HK-2 (cell line): ENCODE measurements at regions not wholly inside any gene's neighbourhood (a gene's known extent, or its start where the extent isn't known, plus 50 kb on each side); places are given as distances from the start of the nearest gene placed in this dataset.
"Not testable (repeated sequence)": the region's sequence is repeated elsewhere in the genome, so short reads cannot be mapped to it uniquely, and the experiment has no call there.

Experiments
- DNase-seq: peaks from one replicate; pipeline ENCODE4 v3.0.0-alpha.2; 2018; ENCODE audit not compliant: unreplicated experiment

DNA sequence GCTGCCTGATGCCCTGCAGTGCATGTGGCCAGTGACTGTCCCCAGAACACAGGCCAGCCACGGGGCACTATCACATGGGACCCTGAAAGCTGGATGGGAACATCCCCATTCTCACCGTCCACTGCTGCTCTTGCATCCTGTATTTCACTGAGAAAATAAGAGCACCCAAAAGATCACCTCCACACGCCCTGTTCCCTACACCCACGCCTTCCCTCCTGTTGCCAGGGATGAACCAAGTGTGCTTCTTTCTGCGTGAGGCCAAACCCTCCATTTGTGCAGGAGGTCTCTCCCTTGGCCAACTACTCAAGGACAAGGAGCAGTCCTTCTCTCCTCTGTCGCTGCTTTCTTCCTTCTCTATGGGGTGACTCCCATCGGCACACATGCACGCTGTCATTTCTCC is 118.3 kb downstream of the LRRC37A3 start:
- DNase-seq = not testable (repeated sequence)

DNA sequence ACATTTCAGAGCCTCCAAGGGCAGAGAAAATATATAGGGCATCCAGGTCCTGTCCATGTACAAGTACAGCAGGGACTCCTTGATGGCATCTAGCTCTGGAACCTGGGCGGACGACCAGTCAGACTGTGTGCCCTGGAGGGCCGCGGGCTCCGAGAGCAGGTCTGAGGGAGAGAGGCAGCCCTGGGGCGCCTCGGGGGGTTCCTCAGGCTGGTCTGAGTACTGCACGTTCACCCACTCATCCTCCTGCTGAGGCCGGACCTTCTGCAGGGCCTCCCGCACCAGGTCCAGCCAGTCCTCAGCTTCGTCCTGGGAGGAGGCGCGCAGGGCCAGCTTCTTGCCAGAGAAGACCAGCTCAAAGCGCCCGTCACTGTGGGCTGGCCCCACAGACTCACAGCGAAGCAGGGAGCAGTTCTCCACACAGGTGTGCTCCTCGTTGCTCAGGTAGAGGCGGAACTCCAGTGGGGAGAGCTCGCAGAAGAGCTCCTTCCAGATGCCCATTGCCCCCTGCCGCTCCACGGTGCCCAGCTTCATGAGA is 118.8 kb downstream of the LRRC37A3 start:
- not testable (repeated sequence) for DNase-seq

DNA sequence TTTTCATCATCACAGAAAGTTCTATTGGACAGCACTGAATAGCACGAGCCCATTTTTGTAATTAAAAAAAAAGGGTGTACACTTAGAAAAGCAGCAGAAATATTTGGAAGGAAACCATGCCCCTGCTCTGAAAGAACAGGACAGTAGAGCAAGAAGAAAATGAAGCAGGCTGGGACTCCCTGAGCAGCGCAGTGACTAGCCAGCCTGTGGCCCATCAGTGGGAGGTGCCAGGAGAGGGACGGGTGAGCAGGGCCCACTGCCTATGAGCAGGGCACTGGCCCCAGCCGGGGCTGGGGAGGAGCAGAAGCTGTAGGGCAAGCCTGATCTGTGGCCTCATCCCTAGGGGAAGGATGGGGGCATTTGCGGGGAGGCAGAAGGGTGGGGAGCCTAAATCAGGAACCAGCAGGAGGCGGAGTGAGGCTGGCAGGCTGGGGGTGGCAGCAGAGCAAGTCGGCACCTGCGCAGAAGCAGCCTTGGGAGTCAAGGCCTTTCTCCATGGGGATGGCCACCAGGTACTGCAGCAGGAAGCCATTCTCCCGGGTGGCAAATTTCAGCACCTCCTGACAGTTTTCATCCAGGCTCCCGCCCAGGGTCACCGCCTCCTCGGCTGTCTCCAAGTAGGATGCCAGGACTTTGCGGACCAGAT is 119.6 kb downstream of the LRRC37A3 start:
- not testable (repeated sequence) for DNase-seq

DNA sequence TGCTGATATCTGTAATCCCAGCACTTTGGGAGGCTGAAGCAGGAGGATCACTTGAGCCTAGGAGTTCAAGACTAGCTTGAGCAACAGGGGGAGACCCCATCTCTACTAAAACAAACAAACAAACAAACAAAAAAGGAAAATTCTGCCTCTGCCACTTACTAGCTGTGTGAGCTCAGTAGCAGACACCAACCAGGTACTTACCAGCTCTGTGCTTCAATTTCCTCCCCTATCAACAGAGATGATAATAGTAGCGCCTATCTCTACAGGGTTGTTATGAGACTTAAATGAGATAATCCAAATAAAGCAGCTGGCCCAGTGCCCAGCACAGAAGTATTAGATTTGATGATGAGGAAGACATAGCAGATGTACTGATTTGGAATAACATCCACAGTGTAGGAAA is 120.3 kb downstream of the LRRC37A3 start:
- not testable (repeated sequence) for DNase-seq

DNA sequence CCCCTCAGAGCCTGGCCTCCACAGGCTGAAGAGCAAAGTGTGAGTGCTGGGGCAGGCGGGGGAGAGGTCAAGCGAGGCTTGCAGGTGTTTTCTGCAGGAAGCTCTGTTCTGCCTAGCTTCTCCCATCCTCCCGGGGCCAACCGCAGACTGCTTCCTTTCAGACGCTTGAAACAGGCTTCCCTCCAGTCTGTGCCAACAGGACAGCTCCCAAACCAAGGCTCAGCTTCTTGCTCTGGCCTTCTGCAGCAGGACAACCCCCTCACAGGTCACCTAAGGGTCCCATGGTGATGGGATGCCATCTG is 120.8 kb downstream of the LRRC37A3 start:
- DNase-seq = not testable (repeated sequence)

DNA sequence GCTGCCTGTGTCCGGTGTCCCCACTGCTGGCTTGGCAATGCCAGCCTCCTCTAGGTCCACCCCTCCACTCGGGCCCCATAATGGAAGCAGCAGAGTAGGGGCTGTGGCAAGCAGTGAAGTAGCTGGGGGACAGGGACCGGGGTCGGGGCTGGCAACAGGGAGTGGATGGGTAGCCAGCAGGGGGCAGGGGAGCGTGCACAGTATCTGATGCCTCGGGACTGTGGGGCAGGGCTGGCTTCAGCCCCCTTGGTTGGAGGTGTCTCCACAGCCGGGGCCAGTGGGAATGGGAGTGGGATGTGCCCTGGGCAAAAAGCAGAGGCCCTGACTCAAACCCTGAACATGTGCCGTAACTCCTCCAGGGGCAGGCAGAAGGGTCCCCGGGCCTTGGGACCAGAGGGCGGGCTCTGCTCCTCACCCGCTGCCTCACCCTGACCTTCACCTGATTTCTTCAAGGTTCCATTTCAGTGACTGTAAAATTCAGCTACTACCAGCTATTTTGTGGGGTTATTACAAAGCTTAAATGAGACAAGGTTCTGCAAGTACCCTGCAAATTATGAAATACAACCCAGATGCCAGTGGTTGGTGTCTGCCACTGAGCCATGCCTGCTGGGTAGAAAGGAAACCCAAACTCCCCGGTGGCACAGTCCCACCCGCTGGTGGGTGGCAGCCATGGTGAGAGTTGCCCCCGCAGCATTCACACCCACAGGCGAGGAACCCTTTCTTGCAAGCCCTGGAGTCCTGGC is 121.4 kb downstream of the LRRC37A3 start:
- DNase-seq = not testable (repeated sequence)

DNA sequence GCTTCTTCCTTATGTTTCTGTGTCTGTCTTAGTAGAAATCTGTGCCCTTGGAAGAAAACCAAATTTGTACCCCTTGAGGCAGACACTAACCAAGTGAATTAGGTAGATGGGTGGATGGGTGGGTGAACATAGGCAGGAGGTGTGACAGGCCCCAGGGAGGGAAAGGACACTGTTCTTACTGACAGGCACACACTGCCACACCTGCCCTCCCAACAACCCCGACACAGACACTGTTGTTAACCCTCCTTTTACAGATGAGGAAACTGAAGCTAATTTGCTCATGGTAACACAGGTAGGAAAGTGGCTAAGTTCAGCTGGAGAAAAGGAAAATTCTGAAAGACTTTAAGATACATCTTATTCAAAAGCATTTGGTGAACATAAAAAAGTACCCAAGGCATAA is 123.9 kb downstream of the LRRC37A3 start:
- DNase-seq = not testable (repeated sequence)

DNA sequence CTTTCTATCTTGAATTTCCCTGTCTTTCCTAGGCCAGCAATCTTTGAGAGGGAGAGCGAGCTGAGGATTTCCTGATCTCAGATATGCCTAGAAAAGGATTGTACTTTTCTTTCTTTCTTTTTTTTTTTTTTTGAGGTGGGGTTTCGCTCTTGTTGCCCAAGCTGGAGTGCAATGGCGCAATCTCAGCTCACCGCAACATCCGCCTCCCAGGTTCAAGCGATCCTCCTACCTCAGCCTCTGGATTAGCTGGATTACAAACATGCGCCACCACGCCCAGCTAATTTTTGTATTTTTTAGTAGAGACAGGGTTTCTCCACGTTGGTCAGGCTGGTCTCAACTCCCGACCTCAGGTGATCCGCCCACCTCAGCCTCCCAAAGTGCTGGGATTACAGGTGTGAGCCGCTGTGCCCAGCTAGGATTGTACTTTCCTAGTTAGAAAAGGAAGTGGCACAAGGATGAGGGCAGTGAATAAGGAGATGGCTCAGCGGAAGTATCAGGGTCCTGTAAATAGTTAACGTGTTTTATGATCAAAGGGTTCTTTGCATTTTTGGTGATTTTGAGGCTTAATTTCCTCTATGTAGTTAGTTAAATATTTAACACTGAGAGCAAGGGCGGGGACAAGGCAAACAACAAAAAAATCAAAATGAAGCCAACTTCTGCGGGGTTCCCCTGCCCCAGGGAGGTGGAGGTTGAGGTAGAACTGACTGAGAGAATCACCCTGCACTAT is 124.6 kb downstream of the LRRC37A3 start:
- DNase-seq = not testable (repeated sequence)

DNA sequence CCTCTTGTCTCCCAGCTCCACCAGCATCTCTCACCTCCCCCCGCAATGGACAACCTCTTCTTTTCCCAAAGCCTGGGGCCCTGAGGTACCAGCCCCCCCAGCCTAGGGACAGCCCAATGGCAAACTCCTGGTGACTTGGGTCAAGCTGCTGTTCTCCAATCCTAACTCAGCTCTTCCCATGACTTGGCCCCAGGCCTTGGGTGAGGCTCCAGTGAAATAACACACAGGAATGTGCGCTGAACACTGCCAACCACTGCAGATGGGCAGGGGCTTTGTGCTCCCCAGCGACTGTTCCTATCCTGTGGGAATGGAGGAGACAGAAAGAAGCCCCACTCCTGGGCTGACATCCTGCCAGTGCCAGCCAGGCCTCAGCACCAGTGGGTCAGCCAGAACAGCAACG is 125.2 kb downstream of the LRRC37A3 start:
- DNase-seq = not testable (repeated sequence)

DNA sequence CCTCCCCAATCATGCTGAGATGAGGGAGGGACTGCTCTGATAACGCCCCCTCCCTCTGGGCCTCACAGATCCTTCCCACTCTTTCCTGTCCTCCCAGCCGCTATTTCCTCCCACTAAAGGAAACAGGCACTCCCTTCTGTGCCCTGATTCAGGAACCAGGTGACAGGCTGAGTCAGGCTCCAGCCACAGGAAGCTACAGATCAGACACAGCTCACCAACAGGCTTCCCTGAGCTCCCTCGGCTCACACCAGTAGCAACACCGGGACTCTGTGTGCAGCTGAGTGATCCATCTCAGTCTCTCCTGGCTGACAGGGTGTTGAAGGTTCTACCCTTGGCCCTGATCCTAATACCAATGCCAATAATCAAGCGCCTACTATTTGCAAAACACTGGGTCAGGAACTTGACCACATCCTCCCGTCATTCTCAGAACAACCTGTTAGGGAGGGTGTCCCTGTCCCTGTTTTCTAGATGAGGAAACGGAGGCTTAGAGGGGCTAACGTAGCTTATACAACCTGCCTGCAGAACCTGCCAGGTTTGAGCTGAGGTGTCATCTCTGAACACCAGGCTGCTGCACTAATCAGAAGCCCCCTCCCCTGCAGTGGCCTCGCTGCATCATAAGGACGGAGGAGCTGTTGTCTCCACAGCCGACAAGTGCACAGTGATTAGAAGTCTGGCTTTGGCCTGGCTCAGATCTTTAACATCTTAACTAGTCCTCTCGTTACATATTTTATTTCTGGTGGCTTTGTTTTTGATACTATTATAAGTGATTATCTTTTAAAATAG is 126.3 kb downstream of the LRRC37A3 start:
- DNase-seq = peak; percentile 67

DNA sequence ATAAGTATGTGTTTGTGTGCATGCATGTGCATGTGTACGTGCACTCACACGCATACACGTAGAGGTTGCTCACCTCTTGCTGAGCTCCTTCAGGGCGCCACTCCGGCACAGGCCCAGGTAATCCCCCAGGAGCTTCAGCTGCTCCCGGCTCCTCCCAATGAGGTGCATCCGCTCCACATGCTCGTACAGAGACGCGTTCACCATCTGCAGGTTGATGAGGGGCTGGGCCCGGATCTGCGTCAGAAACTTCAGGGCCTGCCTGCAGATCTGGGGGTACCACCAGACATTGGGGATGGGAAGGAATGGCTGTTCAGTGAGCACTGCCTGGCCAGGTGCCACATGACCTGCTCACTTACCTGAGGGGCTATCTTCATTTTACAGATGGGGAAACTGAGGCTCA is 127.0 kb downstream of the LRRC37A3 start:
- not testable (repeated sequence) for DNase-seq

DNA sequence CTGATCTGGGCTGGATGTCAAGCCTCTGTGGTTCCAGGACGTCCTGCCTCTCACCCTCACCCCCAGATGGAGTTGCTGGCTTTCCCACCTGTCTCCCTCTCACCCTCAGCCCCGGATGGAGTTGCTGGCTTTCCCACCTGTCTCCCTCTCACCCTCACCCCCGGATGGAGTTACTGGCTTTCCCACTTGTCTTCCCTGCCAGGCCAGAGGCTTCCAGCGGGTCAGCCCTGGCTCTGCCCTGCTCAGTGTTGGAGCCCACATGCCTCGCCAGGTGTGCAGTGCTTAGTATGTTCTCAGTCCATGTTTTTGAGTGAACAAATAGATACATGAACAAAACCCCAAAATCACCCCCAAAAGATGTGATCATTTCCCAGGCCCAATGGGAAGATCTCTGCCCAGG is 127.6 kb downstream of the LRRC37A3 start:
- not testable (repeated sequence) for DNase-seq

DNA sequence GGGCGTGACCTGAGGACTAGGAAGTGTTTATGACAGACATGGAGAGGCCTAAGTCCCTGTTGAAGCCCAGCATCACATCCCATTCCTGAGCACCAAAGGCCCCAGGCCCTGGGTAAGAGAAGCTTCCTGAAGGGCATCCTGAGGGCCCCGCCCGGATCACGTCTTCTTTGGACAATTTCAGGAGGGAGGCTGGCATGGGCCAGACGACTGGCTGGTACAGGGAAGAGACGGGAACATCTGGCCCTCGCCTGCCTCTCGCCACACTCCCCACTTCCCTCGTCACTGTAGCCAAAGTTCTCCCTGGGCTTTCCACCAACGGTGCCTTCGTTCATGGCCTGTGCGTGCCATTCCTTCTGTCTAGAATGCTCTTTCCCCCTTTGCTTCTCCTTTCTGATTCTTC is 128.1 kb downstream of the LRRC37A3 start:
- not testable (repeated sequence) for DNase-seq

DNA sequence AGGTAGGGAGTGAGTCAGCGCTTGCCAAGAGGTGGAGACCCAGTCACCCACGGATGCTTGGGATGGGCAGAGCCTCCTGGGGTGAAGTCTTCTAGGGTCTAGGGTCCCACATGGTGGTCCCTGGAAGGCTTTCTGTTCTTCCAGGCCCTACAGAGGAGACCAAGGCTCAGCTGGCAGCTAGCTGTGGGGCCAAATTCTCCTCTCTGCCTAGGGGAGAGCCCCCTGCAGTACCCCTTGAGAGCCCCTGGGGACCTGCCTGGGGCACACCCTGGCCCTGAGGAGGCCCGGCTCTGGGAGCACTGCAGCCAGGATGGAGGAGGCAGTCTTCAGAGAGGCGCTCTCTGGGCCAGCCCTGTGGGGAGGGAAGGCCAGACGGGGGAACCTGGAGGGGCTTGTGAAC is 128.6 kb upstream of the SMURF2 start:
- not testable (repeated sequence) for DNase-seq

DNA sequence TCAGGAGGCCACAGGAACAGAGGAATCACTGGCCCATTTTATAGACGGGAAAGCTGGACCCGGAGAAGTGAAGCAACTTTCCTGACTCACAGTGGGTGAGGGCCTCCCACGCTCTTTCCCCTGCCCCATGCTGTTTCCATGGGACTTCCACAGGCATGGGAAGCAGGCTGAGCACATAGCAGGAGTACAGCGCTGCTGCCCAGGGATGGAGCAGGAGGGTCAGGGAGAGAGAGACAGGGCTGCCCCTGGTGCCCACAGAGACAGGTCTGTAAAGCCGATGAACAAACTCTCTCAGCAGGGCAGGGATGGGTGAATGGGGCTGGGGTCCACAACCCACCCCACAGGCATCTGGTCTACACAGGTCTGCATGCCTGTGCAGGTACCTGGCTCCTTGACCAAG is 128.1 kb upstream of the SMURF2 start:
- DNase-seq = not testable (repeated sequence)

DNA sequence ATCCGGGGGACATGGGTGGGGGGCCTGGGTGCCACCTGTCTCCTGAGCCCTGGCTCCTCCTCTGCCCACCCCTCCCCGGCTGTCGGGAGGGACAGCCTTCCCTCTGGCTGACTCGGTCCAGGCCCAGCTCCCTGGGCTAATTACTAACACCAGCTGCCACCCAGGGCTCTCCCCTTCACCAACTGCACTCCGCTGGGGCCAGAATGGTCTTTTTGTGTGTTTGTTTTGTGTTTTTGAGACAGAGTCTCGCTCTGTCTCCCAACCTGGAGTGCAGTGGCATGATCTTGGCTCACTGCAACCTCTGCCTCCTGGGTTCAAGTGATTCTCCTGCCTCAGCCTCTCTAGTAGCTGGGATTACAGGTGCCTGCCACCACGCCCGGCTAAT is 126.9 kb upstream of the SMURF2 start:
- DNase-seq = not testable (repeated sequence)

DNA sequence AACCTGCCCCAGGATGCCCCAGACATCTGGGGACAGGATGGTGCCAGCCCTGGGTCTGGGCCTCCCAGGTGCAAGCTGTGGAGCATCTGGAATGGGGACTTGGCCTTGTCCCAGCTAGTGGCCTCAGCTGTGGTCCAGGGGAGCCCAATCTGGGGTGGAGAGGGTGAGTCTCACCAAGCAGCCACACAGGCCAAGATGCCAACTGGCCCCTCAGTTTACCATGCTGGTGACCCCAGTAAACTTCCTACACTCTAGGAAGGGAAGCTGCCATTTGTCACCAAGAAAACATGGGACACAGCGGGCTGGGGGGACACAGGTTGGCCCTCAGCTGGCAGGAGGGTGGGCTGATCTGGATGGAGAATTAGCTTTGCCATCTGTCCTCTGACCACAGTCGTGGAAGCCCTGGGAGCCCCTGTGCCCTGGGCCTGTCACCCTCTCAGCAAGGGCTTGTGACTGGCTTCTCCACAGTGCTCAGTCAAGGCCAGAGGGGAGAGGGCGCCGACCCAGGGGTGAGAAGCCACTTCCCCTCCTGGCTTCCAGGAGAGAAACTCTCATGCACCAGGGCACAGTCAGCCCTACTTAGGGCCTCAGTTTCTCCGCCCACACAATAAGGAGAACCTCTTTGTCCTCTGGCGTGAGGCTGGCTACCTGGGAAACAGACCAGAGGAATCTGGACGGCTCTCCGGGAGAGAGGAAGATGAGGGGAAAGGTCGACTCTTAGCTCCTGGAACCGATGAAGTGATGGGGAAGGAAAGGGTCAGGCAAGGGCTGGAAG is 126.4 kb upstream of the SMURF2 start:
- no peak for DNase-seq

DNA sequence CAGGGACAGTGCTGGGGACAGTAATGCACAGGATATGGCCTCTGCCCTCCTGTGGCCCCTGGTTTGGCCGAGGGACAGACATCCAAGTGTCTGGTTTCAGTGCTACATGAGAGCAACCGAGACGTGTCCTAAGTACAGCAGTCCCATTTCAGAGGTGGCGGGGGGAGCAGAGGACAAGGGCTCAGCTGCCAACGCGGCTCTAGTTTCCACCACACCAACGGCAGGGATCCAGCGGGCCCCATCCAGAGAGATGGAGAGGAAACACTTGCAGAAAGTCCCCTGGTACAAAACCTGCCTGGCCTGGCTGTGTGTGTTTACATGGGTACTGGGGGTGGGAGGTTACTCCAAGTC is 125.8 kb upstream of the SMURF2 start:
- no peak for DNase-seq

DNA sequence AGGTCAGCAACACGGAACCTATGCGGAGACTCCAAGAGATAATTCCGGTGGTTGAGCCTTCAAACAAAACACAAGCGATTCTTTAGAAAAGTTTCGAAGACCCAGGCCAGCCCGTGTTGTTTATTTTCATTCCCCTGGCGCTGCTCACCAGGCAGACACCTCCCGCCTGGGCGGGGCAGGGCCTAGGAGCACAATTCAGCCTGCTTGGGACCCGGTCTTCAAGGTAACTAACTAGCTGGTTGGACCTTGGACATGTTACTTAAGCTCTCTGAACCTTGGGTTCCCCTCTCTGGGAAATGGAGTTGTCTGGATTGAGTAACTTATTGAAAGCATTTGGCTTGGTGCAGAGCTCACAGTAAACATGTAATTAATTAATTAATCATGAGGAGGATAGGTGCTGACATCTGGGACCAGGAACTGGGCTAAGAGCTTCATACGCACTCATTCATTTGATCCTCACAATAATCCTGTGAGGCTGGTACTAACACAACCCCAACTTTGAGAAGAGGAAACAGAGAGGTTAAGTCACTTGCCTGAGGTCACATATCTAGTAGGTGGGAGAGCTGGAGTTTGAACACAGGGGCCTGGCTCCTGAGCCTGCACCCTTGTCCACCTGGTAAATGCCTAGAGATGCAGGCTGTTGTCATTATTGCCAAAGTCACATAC is 125.3 kb upstream of the SMURF2 start:
- no peak for DNase-seq

DNA sequence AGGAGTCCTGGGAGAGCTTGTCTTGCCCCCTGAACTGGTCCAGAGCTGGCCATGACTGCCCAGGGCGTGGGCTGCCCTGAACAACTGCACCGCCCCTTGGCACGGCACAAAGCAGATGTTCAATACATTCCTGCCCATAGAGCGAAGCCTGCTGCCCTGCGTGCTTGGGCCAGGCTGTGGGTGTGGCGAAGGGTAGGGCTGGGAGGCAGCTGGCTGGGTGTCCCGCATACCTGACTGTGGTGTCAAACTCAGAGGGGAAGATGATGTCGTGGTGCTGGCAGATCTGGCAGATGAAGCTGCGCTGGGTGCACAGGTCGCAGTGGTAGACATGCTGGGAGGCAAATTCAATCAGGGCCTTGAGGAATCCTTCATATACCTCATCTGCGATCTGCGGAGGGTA is 124.2 kb upstream of the SMURF2 start:
- no peak for DNase-seq

DNA sequence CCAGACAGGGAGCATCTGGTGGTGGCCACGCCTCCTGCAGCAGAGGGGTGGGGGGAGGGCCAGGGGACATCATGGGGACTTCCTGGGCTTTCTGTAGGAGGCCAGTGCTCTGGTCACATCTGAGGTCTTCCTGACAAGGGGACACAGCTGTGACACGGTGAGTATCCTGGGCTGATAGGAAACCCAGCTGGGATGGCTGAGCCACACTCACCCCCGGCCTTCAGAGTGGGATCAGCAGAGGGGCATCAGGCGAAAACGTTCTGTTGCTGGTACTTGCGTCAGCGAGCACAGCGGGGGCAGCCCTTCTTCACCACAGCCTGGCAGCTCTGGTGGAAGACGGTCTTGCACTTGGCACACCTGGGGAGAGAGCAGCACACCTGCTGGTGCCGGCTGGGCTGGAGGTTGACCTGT is 122.9 kb upstream of the SMURF2 start:
- no peak for DNase-seq
